KMS-11 (cell line): ENCODE measurements at regions not wholly inside any gene's neighbourhood (a gene's known extent, or its start where the extent isn't known, plus 50 kb on each side); places are given as distances from the start of the nearest gene placed in this dataset.
"Not testable (repeated sequence)": the region's sequence is repeated elsewhere in the genome, so short reads cannot be mapped to it uniquely, and the experiment has no call there.

Experiments used
- H2AFZ ChIP-seq: fragments of 200-600 bp; sonication (generic); 2 replicates; pipeline ENCODE4 v1.6.1; 2016; ENCODE audit warnings: antibody characterized with exemption, mixed run types, low read depth
- H3K27ac ChIP-seq: fragments of 200-600 bp; sonication (generic); 2 replicates; pipeline ENCODE4 v1.6.1; 2016; ENCODE audit warnings: mild to moderate bottlenecking, mixed run types
- H3K27me3 ChIP-seq: fragments of 200-600 bp; sonication (generic); 2 replicates; pipeline ENCODE4 v1.6.1; 2017; ENCODE audit warnings: mild to moderate bottlenecking, low read depth, mixed run types, moderate library complexity; ENCODE audit not compliant: insufficient read depth
- H3K36me3 ChIP-seq: fragments of 200-600 bp; sonication (generic); 2 replicates; pipeline ENCODE4 v1.6.1; 2017; ENCODE audit warnings: mild to moderate bottlenecking, mixed run types; ENCODE audit not compliant: insufficient read depth
- H3K4me1 ChIP-seq: fragments of 200-600 bp; sonication (generic); 2 replicates; pipeline ENCODE4 v1.6.1; 2016; ENCODE audit warnings: mild to moderate bottlenecking, low read depth, mixed run types; ENCODE audit not compliant: poor library complexity, severe bottlenecking
- H3K4me2 ChIP-seq: fragments of 200-600 bp; sonication (generic); 2 replicates; pipeline ENCODE4 v1.7.0; 2016; ENCODE audit warnings: mild to moderate bottlenecking, mixed run types
- H3K4me3 ChIP-seq: fragments of 200-600 bp; sonication (generic); IDR thresholded peaks from 2 replicates; pipeline ENCODE4 v1.6.1; 2017; ENCODE audit warnings: low read depth, low read length, mixed read lengths; ENCODE audit not compliant: insufficient read depth
- H3K79me2 ChIP-seq: fragments of 200-600 bp; sonication (generic); 2 replicates; pipeline ENCODE4 v1.6.1; 2016; ENCODE audit warnings: low read depth, mixed run types; ENCODE audit not compliant: insufficient read depth
- H3K9ac ChIP-seq: fragments of 200-600 bp; sonication (generic); 2 replicates; pipeline ENCODE4 v1.6.1; 2016; ENCODE audit warnings: mild to moderate bottlenecking, mixed run types
- H4K20me1 ChIP-seq: fragments of 200-600 bp; sonication (generic); 2 replicates; pipeline ENCODE4 v1.6.1; 2016; ENCODE audit warnings: mild to moderate bottlenecking, mixed run types; ENCODE audit not compliant: insufficient read depth
- CTCF ChIP-seq: fragments of 200-600 bp; sonication (generic); conservative IDR thresholded peaks from 2 replicates; pipeline ENCODE4 v1.6.1; 2017; ENCODE audit warnings: low read depth, mild to moderate bottlenecking, antibody characterized with exemption, low read length, moderate library complexity, mixed read lengths

GRCh38 chr2:52611759-52612158, 1155.8 kb upstream of the CHAC2 start:
- Histone ChIP-seq H3K4me3 (no peak overlapping the region), H3K9ac (no peak overlapping the region), H3K36me3 (no peaks in the 10 kb centered on the region), H4K20me1 (no peaks in the 10 kb centered on the region), H3K27ac (no peak overlapping the region), H3K79me2 (no peaks in the 10 kb centered on the region), H3K4me2 (no peak overlapping the region), H3K27me3 (no peaks in the 10 kb centered on the region), H2AFZ (no peak overlapping the region), H3K4me1 (no peaks in the 10 kb centered on the region)
- TF ChIP-seq CTCF, result no peak

- TF ChIP-seq CTCF, result no peak
Measured at GRCh38 chr2:52608030-52608429, 1159.6 kb upstream of the CHAC2 start.

GRCh38 chr2:52597346-52597745, 1170.3 kb upstream of the CHAC2 start:
- Histone ChIP-seq H3K79me2 (no peaks in the 10 kb centered on the region), H4K20me1 (no peaks in the 10 kb centered on the region)
- no peak for TF ChIP-seq CTCF

More at GRCh38 chr2:52608030-52608429, 1159.6 kb upstream of the CHAC2 start:
- Histone ChIP-seq H4K20me1 (no peaks in the 10 kb centered on the region), H3K4me2 (no peak overlapping the region), H3K27ac (no peak overlapping the region), H3K79me2 (no peaks in the 10 kb centered on the region), H3K36me3 (no peaks in the 10 kb centered on the region), H3K27me3 (no peaks in the 10 kb centered on the region), H3K9ac (no peak overlapping the region), H3K4me3 (no peak overlapping the region), H3K4me1 (no peaks in the 10 kb centered on the region), H2AFZ (no peak overlapping the region)

GRCh38 chr2:52594026-52594425, 1173.6 kb upstream of the CHAC2 start:
- Histone ChIP-seq H3K36me3 (no peaks in the 10 kb centered on the region), H3K4me2 (no peak overlapping the region), H3K79me2 (no peaks in the 10 kb centered on the region), H3K4me1 (no peaks in the 10 kb centered on the region), H4K20me1 (no peaks in the 10 kb centered on the region), H3K4me3 (no peak overlapping the region), H2AFZ (no peak overlapping the region), H3K27me3 (no peaks in the 10 kb centered on the region), H3K9ac (no peak overlapping the region), H3K27ac (no peak overlapping the region)
- no peak for TF ChIP-seq CTCF

More at GRCh38 chr2:52597346-52597745, 1170.3 kb upstream of the CHAC2 start:
- no peak overlapping the region for H3K9ac ChIP-seq
- no peaks in the 10 kb centered on the region for H3K27me3 ChIP-seq
- no peak overlapping the region for H3K4me2 ChIP-seq
- H2AFZ ChIP-seq, result no peak overlapping the region
- no peak overlapping the region for H3K4me3 ChIP-seq
- H3K4me1 ChIP-seq, result no peaks in the 10 kb centered on the region
- no peaks in the 10 kb centered on the region for H3K36me3 ChIP-seq
- H3K27ac ChIP-seq, result no peak overlapping the region

GRCh38 chr2:52584071-52584470, 1183.5 kb upstream of the CHAC2 start:
- not testable (repeated sequence) for H3K27ac ChIP-seq, H3K4me2 ChIP-seq, H3K4me1 ChIP-seq, H3K4me3 ChIP-seq, H3K79me2 ChIP-seq, H3K9ac ChIP-seq, H3K36me3 ChIP-seq, H3K27me3 ChIP-seq, H2AFZ ChIP-seq, H4K20me1 ChIP-seq
